Skeletal muscle tissue (tissue), 3 donors: ENCODE measurements at regions not wholly inside any gene's neighbourhood (a gene's known extent, or its start where the extent isn't known, plus 50 kb on each side); places are given as distances from the start of the nearest gene placed in this dataset.

Experiments
- H3K27ac ChIP-seq: one replicate; pipeline ENCODE4 v1.7.0; 2013; ENCODE audit warnings: mild to moderate bottlenecking, low read depth, low read length, inconsistent platforms
- H3K27me3 ChIP-seq, 3 donors: one replicate each; pipeline ENCODE4 v1.7.0; 2013; ENCODE audit warnings: low read length in 3 of 3; ENCODE audit not compliant: control insufficient read depth in 3 of 3, insufficient read depth in 3 of 3
- H3K36me3 ChIP-seq, 3 donors: one replicate each; pipeline ENCODE4 v1.7.0; 2013; ENCODE audit warnings: low read length in 3 of 3; ENCODE audit not compliant: control insufficient read depth in 3 of 3, insufficient read depth in 3 of 3
- H3K4me1 ChIP-seq, 3 donors: one replicate each; pipeline ENCODE4 v1.7.0; 2013; ENCODE audit warnings: low read length in 3 of 3, mild to moderate bottlenecking in 3 of 3; ENCODE audit not compliant: control insufficient read depth in 3 of 3, insufficient read depth in 3 of 3
- H3K4me3 ChIP-seq, 3 donors: one replicate each; pipeline ENCODE4 v1.7.0; 2013; ENCODE audit warnings: low read length in 3 of 3
- H3K9ac ChIP-seq, 3 donors: one replicate each; pipeline ENCODE4 v1.7.0; 2013; ENCODE audit warnings: low read length in 3 of 3, mild to moderate bottlenecking in 3 of 3, moderate library complexity in 2 of 3, low read depth in 1 of 3
- H3K9me3 ChIP-seq, 3 donors: one replicate each; pipeline ENCODE4 v1.7.0; 2013; ENCODE audit warnings: low read length in 3 of 3; ENCODE audit not compliant: control insufficient read depth in 3 of 3
- donor health status: Osteomylitis.

DNA sequence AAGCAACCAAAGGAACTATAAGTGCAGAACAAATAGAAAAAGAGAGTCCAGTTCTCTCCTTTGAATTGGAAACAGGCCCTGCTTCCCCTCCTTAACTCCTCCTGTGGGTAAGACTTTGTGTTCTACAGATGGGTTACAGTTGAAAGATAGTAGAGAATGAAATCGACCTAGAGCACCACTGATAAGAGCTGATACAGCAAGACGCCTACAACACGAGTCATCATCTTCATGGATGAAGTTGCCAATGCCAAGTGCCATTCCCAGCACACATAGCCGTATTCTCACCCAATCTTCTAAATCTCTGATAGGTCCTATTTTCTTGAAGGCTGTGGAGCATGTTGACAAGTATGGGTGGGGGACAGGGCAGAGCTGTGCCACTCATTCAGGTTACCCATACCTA, 99.8 kb upstream of the CAMK1G start:
- no peaks in the 10 kb centered on the region for H3K4me1 ChIP-seq
- H3K27ac ChIP-seq, result no peak overlapping the region
- no peaks in the 10 kb centered on the region for H3K36me3 ChIP-seq
- H3K9me3 ChIP-seq, result no peaks in the 10 kb centered on the region
- H3K4me3 ChIP-seq, result no peak overlapping the region
- H3K27me3 ChIP-seq, result no peaks in the 10 kb centered on the region
- H3K9ac ChIP-seq, result no peak overlapping the region

DNA sequence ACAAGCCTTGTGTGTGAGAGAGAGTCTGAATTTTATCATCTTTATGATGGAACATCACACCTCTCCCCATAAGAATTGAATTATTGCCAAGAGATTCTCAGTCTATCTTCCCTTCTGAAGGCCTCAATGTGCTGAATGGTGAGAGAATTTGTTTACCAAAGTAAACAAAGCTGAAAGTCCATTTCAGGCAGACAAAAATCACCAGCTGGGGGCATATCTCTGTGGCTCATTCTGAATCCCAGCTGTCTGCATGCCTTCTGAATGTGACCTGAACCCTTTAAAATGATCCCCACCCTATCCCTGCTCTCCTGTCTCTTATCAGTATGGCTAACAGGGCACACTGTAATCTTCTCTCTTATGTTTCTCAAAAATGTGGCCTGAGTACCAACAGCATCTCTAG, 99.1 kb upstream of the CAMK1G start:
- Histone ChIP-seq H3K27me3 (no peaks in the 10 kb centered on the region), H3K36me3 (no peaks in the 10 kb centered on the region), H3K27ac (no peak overlapping the region), H3K9ac (no peak overlapping the region), H3K4me3 (no peak overlapping the region), H3K4me1 (no peaks in the 10 kb centered on the region), H3K9me3 (no peaks in the 10 kb centered on the region)

DNA sequence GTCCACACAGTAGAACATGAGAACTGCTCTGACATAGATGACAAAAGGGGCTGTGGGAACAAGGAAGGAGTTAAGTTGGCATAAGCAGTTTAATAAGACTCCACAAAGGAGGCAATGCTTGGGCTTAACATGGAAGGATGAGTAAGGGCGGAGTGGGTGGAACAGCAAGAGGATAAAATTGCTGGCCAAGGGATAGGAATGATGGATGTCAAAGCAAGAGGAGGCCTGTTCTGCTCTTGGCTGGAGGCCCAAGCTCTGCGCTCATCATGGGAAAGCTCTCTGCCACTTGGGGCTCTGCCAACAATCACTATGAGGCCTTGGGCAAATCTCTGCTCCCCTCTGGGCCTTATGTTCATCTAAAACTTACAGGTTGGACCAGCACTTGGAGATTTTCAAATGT, 98.3 kb upstream of the CAMK1G start:
- no peaks in the 10 kb centered on the region for H3K9me3 ChIP-seq
- H3K4me3 ChIP-seq, result no peak overlapping the region
- no peaks in the 10 kb centered on the region for H3K27me3 ChIP-seq
- no peaks in the 10 kb centered on the region for H3K4me1 ChIP-seq
- no peaks in the 10 kb centered on the region for H3K36me3 ChIP-seq
- H3K9ac ChIP-seq, result no peak overlapping the region
- H3K27ac ChIP-seq, result no peak overlapping the region

DNA sequence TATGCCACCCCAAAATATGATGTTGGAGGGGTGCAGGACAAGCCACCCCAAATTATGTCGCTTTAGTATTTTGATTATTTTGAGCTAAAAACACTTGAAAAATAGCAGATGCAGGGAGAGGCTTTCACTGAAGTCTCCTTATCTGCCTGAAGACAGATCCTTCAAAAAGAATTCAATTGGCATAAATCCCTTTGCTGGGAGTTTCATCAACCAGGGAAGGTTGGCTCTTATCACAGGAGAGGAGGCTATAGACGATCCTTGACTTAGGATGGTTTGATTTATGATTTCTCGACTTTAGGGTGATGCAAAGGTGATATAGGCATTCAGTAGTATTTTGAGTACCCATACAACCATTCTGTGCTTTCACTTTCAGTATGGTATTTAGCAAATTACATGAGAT, 97.8 kb upstream of the CAMK1G start:
- no peak overlapping the region for H3K4me3 ChIP-seq
- H3K27me3 ChIP-seq, result no peaks in the 10 kb centered on the region
- H3K27ac ChIP-seq, result no peak overlapping the region
- H3K4me1 ChIP-seq, result no peaks in the 10 kb centered on the region
- H3K9me3 ChIP-seq, result no peaks in the 10 kb centered on the region
- H3K36me3 ChIP-seq, result no peaks in the 10 kb centered on the region
- H3K9ac ChIP-seq, result no peak overlapping the region

DNA sequence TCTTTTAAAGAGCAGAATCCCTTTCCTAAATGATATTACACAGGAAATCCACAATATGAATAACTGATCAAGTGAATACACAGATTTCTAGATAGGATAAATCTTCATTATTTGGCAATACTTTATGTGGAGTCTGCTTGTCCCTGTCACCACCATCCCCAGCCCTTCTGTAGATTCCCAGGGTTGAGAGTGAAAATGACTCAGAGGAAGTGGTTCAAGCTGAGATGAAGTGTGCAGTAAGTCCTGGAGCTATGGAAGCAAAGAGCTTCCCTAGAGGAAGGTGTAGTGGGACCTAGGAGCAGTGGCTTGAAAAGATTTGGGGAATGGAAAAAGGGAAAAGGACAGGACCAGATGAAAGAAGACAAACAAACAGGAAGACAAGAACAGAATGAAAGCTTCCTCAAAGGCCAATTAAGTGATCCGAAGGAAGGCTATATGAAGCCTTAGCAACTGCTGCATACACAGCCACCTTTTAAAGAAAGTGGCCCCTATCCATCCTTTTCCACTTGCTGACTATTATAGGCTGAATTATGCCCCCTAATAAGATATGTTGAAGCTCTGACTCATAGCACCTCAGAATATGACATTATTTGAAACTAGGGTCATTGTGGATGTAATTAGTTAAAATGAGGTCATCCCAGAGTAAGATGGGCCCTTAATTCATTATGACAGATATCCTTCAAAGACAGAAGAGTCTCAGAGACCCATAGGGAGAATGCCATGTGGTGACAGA, 96.5 kb upstream of the CAMK1G start:
- Histone ChIP-seq H3K4me1 (no peaks in the 10 kb centered on the region), H3K9me3 (no peaks in the 10 kb centered on the region), H3K27ac (no peak overlapping the region), H3K27me3 (no peaks in the 10 kb centered on the region), H3K9ac (no peak overlapping the region), H3K36me3 (no peaks in the 10 kb centered on the region), H3K4me3 (no peak overlapping the region)

DNA sequence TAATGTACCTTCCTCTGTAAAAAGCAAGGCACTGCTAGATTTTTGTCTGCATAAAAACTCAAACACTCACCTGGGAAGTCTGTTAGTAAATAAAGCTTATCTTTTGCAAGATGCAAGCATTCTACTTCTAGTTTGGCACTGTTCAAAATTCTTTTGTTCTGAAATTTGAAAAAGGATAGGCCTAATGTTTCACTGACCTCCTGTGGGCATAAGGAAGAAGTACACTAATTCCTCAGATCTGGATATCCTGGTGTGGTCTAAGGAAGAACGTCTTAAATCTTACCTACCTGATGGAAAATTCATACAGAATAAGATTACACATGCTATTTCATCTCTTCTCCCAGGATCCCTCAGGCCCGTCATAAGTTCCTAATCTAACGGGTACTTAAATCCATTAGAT, 93.5 kb upstream of the CAMK1G start:
- Histone ChIP-seq H3K4me1 (no peaks in the 10 kb centered on the region), H3K4me3 (no peak overlapping the region), H3K27me3 (no peaks in the 10 kb centered on the region), H3K36me3 (no peaks in the 10 kb centered on the region), H3K27ac (no peak overlapping the region), H3K9ac (no peak overlapping the region), H3K9me3 (no peaks in the 10 kb centered on the region)

DNA sequence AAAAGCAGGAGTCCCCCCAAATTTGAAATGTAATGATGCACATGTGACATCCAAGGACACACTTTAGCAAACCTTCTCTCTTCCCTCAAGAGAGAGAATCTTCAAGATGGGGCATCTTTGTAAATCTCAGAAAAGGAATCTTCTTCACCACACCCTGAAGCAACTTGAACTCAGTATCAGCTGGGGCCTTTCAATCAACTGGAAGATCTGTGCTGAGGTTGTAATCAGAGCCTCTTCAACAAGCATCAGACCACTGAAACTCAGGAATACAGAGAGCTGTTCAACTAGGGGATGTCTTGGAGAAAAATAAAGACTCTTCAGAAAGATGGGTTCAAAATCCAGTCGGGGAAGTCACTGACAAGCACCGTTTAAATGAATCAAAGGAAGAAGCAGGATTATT, 92.5 kb upstream of the CAMK1G start:
- no peaks in the 10 kb centered on the region for H3K4me1 ChIP-seq
- no peak overlapping the region for H3K27ac ChIP-seq
- no peaks in the 10 kb centered on the region for H3K9me3 ChIP-seq
- no peak overlapping the region for H3K9ac ChIP-seq
- H3K4me3 ChIP-seq, result no peak overlapping the region
- no peaks in the 10 kb centered on the region for H3K36me3 ChIP-seq
- no peaks in the 10 kb centered on the region for H3K27me3 ChIP-seq

DNA sequence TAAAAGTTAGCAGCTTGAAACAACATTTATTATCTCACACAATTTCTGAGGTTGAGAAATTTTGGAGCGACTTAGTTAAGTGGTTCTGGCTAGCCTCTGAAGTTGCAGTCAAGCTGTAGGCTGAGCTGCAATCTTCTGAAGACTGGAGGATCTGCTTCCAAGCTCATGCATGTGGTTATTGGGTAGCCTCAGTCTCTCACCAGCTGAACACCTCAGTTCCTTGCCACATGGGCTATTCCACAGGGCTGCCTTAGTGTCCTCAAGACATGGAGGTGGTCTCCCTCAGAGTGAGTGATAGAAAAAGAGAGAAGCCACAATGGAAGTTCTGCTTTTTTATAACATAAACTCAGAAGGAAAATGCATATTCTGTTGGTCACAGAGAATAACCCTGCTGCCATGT, 92.0 kb upstream of the CAMK1G start:
- no peaks in the 10 kb centered on the region for H3K27me3 ChIP-seq
- H3K27ac ChIP-seq, result no peak overlapping the region
- no peak overlapping the region for H3K4me3 ChIP-seq
- H3K9ac ChIP-seq, result no peak overlapping the region
- no peaks in the 10 kb centered on the region for H3K36me3 ChIP-seq
- H3K9me3 ChIP-seq, result no peaks in the 10 kb centered on the region
- no peaks in the 10 kb centered on the region for H3K4me1 ChIP-seq

DNA sequence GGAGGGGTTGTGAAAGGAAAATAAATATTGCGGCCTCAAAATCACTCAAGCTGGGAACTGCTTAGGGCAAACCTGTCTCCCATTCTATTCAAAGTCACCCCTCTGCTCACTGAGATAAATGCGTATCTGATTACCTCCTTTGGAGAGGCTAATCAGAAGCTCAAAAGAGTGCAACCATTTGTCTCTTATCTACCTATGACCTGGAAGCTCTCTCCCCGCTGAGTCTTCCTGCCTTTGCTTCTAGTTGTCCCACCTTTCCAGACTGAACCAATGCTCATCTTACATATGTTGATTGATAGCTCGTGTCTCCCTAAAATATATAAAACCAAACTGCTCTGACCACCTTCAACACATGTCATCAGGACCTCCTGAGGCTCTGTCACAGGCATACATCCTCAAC, 91.6 kb upstream of the CAMK1G start:
- no peaks in the 10 kb centered on the region for H3K9me3 ChIP-seq
- H3K36me3 ChIP-seq, result no peaks in the 10 kb centered on the region
- H3K27me3 ChIP-seq, result no peaks in the 10 kb centered on the region
- no peaks in the 10 kb centered on the region for H3K4me1 ChIP-seq
- H3K9ac ChIP-seq, result no peak overlapping the region
- H3K4me3 ChIP-seq, result no peak overlapping the region
- H3K27ac ChIP-seq, result no peak overlapping the region

DNA sequence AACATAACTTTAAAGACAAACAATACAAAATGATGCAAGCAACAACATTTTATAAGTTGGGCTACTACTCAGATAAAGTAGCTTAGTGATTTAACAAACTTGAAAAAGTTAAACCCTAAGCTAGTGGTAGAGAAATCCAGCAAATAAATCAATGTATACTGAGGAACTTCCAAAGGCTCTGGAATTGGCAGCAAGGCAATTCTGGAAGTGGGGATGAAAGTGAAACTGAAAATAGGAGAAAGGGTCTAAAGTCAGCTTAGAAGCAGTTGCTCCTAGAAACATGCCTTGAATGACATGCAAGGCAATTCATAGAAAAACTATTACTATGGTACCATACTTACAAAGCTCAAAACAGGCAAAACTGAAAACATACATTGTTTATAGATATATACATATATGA, 90.0 kb upstream of the CAMK1G start:
- H3K9ac ChIP-seq, result no peak overlapping the region
- H3K36me3 ChIP-seq, result no peaks in the 10 kb centered on the region
- H3K27ac ChIP-seq, result no peak overlapping the region
- H3K4me1 ChIP-seq, result no peaks in the 10 kb centered on the region
- H3K4me3 ChIP-seq, result no peak overlapping the region
- no peaks in the 10 kb centered on the region for H3K27me3 ChIP-seq
- no peaks in the 10 kb centered on the region for H3K9me3 ChIP-seq
